Epithelial cell of proximal tubule (primary cell): ENCODE measurements at regions not wholly inside any gene's neighbourhood (a gene's known extent, or its start where the extent isn't known, plus 50 kb on each side); places are given as distances from the start of the nearest gene placed in this dataset.
"Not testable (repeated sequence)": the region's sequence is repeated elsewhere in the genome, so short reads cannot be mapped to it uniquely, and the experiment has no call there.

Experiments
- DNase-seq: peaks from one replicate; pipeline ENCODE4 v3.0.0-alpha.2; 2011; ENCODE audit warnings: low read depth
- H3K4me3 ChIP-seq: 2 replicates; pipeline ENCODE4 v1.5.1; 2011; ENCODE audit warnings: low read depth, mild to moderate bottlenecking, low read length
- CTCF ChIP-seq: conservative IDR thresholded peaks from 2 replicates; pipeline ENCODE4 v1.5.1; 2012; ENCODE audit warnings: low read depth, mild to moderate bottlenecking, low read length

GRCh38 chr11:134945993-134946392, 534.0 kb upstream of the B3GAT1 start:
- DNase-seq, result no peak
- no peak overlapping the region for H3K4me3 ChIP-seq
- no peak for TF ChIP-seq CTCF

- no peak for TF ChIP-seq CTCF
- no peak overlapping the region for H3K4me3 ChIP-seq
- no peak for DNase-seq
These were observed 532.9 kb upstream of the B3GAT1 start for GRCh38 chr11:134944986-134945385.

- TF ChIP-seq CTCF, result no peak
- DNase-seq, result no peak
- H3K4me3 ChIP-seq, result no peak overlapping the region
These were observed 532.1 kb upstream of the B3GAT1 start for GRCh38 chr11:134944131-134944530.

- no peak overlapping the region for H3K4me3 ChIP-seq
- TF ChIP-seq CTCF, result no peak
- no peak for DNase-seq
These were observed 531.5 kb upstream of the B3GAT1 start for GRCh38 chr11:134943544-134943943.

- DNase-seq, result no peak
- H3K4me3 ChIP-seq, result no peak overlapping the region
- TF ChIP-seq CTCF, result no peak
These were observed 530.6 kb upstream of the B3GAT1 start for GRCh38 chr11:134942681-134943080.

GRCh38 chr11:134941936-134942600, 530.0 kb upstream of the B3GAT1 start:
- not testable (repeated sequence) for DNase-seq, H3K4me3 ChIP-seq

- H3K4me3 ChIP-seq, result no peak overlapping the region
- TF ChIP-seq CTCF, result no peak
- DNase-seq, result no peak
These were observed 529.3 kb upstream of the B3GAT1 start for GRCh38 chr11:134941326-134941725.
